Thoracic aorta (tissue), 2 donors: ENCODE measurements at regions not wholly inside any gene's neighbourhood (a gene's known extent, or its start where the extent isn't known, plus 50 kb on each side); places are given as distances from the start of the nearest gene placed in this dataset.
"Not testable (repeated sequence)": the region's sequence is repeated elsewhere in the genome, so short reads cannot be mapped to it uniquely, and the experiment has no call there.

Source experiments
- ATAC-seq: fragments of 150-250 bp; one replicate; pipeline ENCODE4 v1.8.0; 2017; ENCODE audit warnings: low read depth; ENCODE audit not compliant: insufficient number of reproducible peaks, low FRiP score
- DNase-seq: peaks from one replicate; pipeline ENCODE4 v3.0.0-alpha.2; 2020; ENCODE audit warnings: low spot score
- H3K27ac ChIP-seq, 2 donors: fragments of 200-600 bp; sonication (generic); 1 replicate in 1 of 2; 2 replicates in 1 of 2; pipeline ENCODE4 v1.5.1; 2016; ENCODE audit warnings: mild to moderate bottlenecking in 2 of 2, moderate library complexity in 2 of 2
- H3K27me3 ChIP-seq: fragments of 200-600 bp; sonication (generic); replicated peaks from 2 replicates; pipeline ENCODE4 v1.6.0; 2016; ENCODE audit warnings: mild to moderate bottlenecking; ENCODE audit not compliant: insufficient read depth
- H3K36me3 ChIP-seq: fragments of 200-600 bp; sonication (generic); one replicate; pipeline ENCODE4 v1.5.1; 2016
- H3K4me1 ChIP-seq, 2 donors: fragments of 200-600 bp; sonication (generic); 1 replicate in 1 of 2; 2 replicates in 1 of 2; pipeline versions ENCODE4 v1.5.1 to v1.6.0; 2016; ENCODE audit warnings: low read depth in 2 of 2, mild to moderate bottlenecking in 1 of 2; ENCODE audit not compliant: control insufficient read depth in 1 of 2
- H3K4me3 ChIP-seq: fragments of 200-600 bp; sonication (generic); 2 replicates; pipeline ENCODE4 v1.5.1; 2016; ENCODE audit warnings: mild to moderate bottlenecking
- H3K9me3 ChIP-seq: fragments of 200-600 bp; sonication (generic); 2 replicates; pipeline ENCODE4 v1.5.1; 2016
- CTCF ChIP-seq: fragments of 200-600 bp; sonication (generic); IDR thresholded peaks from one replicate; pipeline ENCODE4 v1.5.1; 2019; ENCODE audit warnings: antibody characterized with exemption

GRCh38 chr20:29079769-29080690, 2177.4 kb upstream of the DEFB115 start:
- no peaks in the 10 kb centered on the region for H3K27me3 ChIP-seq
- no peak for DNase-seq
- no peaks in the 10 kb centered on the region for H3K36me3 ChIP-seq
- no peaks in the 10 kb centered on the region for H3K9me3 ChIP-seq
- H3K4me3 ChIP-seq = peak overlapping the region; percentile 35
- no peak for TF ChIP-seq CTCF
- H3K4me1 ChIP-seq = no peaks in the 10 kb centered on the region
- H3K27ac ChIP-seq = peak overlapping the region in 1 of 2 donors; percentile 38
- no peak for ATAC-seq

- not testable (repeated sequence) for H3K4me1 ChIP-seq, H3K27me3 ChIP-seq, H3K9me3 ChIP-seq, H3K27ac ChIP-seq, ATAC-seq, H3K4me3 ChIP-seq, DNase-seq, H3K36me3 ChIP-seq
Observed at GRCh38 chr20:29081712-29082111, 2175.8 kb upstream of the DEFB115 start.

DNA sequence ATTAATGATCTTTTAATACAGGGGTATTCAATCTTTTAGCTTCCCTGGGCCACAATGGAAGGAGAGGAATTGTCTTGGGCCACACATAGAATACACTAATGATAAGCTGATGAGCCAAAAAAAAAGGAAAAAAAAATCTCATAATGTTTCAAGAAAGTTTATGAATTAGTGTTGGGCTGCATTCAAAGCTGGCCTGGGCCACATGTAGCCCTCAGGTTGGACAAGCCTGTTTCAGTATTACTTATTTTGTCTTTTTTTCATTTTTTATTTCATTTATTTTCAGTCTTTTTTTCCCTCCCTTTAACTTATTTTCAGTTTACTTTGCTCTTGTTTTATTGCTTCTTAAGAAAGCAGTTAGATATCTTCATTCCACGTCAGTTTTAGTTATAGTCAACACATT, 2171.8 kb upstream of the DEFB115 start:
- Histone ChIP-seq H3K9me3 (no peaks in the 10 kb centered on the region), H3K4me1 (no peaks in the 10 kb centered on the region), H3K4me3 (no peak overlapping the region), H3K36me3 (no peaks in the 10 kb centered on the region), H3K27ac (no peak overlapping the region), H3K27me3 (no peaks in the 10 kb centered on the region)
- no peak for TF ChIP-seq CTCF
- ATAC-seq (no peak), DNase-seq (no peak)

DNA sequence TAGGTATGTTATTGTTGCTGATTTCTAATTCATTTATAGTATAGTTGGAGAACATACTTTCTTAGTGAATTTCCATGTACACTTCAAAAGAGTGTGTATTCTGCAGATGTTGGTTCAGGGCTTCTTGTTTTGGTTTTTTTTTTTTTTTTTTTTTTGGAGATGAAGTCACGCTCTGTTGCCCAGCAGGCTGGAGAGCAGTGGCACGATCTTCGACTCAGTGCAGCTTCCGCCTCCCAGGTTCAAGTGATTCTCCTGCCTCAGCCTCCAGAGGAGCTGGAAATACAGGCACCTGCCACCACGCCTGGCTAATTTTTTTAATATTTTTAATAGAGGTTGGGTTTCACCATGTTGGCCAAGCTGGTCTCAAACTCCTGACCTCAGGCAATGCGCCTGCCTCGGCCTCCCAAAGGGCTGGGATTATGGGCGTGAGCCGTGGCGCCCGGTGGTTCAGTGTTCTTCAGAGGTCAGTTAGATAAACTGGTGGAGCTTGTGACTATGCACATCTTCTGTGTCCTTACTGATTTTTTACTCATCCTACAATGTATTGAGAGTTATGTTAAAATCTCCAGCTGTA, 2171.2 kb upstream of the DEFB115 start:
- not testable (repeated sequence) for H3K27me3 ChIP-seq, H3K4me3 ChIP-seq, ATAC-seq, H3K4me1 ChIP-seq, DNase-seq, H3K9me3 ChIP-seq, H3K36me3 ChIP-seq, H3K27ac ChIP-seq

DNA sequence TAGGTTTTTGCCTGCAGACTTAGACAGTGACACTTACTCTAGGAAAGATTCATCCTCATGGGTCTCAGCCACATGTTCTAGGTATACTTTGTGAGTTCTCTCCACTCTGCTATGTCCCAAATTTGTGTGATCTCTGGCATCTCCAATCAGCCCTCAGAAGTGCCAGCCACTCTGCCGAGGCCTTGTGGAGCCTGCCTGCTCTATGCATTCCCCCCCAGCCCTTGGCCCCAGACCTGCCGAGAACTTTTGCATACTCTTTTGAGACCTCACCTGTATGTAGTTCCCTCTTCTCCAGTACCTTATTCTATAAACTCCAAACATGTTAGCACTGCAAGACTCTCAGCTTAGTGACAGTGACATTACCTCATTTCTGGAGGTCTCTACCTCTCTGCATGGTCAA, 2170.5 kb upstream of the DEFB115 start:
- Histone ChIP-seq H3K9me3 (no peaks in the 10 kb centered on the region), H3K4me1 (no peaks in the 10 kb centered on the region), H3K36me3 (no peaks in the 10 kb centered on the region), H3K4me3 (no peak overlapping the region), H3K27ac (no peak overlapping the region), H3K27me3 (no peaks in the 10 kb centered on the region)
- ATAC-seq = no peak
- no peak for TF ChIP-seq CTCF
- DNase-seq = no peak

DNA sequence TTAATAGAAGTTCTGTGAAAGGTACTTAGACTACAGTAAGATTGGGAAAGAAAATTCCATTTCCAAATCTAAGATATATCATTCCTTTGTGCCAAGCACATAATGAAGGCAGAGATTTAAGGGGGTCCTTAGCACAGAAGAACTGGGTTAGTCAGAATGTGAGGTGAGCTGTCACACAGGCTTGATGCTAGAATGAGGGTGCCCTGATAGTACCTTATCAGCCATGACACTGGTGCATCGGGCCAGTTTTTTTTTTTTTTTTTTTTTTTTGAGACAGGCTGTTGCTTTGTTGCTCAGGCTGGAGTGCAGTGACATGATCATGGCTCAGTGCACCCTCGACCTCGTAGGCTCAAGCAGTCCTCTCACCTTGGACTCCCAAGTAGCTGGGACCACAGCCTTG, 2169.6 kb upstream of the DEFB115 start:
- ATAC-seq, H3K4me1 ChIP-seq, H3K36me3 ChIP-seq, H3K9me3 ChIP-seq, DNase-seq, H3K27ac ChIP-seq, H3K27me3 ChIP-seq, H3K4me3 ChIP-seq: not testable (repeated sequence)

DNA sequence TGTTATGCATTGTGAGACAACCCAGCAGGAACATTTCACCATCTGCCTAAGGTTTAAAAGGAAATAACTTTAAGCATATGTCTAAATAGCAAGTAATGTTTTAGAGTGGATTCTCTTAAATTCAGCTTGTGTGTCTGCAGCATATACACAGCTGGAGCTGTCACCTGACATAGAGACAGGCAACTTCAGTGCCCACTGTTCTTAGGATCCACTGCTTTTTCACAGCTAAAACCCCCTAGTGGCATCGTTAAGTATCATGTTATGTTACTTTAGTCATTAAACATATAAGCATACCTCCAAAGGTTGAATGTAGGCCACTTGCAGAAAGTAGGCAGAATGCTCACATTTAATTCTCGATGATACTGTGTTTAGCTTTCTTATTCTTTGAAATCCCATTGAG, 2169.0 kb upstream of the DEFB115 start:
- not testable (repeated sequence) for ATAC-seq, H3K27me3 ChIP-seq, H3K9me3 ChIP-seq, H3K4me3 ChIP-seq, H3K27ac ChIP-seq, H3K36me3 ChIP-seq, DNase-seq, H3K4me1 ChIP-seq

- ATAC-seq, H3K27me3 ChIP-seq, H3K9me3 ChIP-seq, H3K4me1 ChIP-seq, H3K27ac ChIP-seq, H3K4me3 ChIP-seq, DNase-seq, H3K36me3 ChIP-seq: not testable (repeated sequence)
Observed at GRCh38 chr20:29089409-29089808, 2168.1 kb upstream of the DEFB115 start.

DNA sequence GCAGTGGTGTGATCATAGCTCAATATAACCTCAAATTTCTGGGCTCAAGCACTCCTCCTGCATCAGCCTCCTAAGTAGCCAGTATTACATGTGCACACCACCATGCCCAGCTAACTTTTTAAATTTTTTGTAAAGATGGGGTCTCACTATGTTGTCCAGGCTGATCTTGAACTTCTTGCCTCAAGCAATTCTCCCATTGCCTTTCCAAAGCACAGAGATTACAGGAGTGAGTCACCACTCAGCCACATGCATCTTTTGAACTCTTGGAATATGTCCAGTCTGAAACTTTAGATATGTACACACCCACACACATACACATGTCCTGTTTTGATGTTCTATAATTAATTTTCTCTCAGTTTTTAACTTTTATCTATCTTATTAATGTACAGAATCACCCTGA, 2163.5 kb upstream of the DEFB115 start:
- DNase-seq, ATAC-seq, H3K27me3 ChIP-seq: not testable (repeated sequence)

GRCh38 chr20:29096695-29097094, 2160.8 kb upstream of the DEFB115 start:
- not testable (repeated sequence) for H3K4me3 ChIP-seq, ATAC-seq, H3K4me1 ChIP-seq, H3K27me3 ChIP-seq, H3K36me3 ChIP-seq, DNase-seq, H3K27ac ChIP-seq, H3K9me3 ChIP-seq

More for the DNA sequence above, 2163.5 kb upstream of the DEFB115 start:
- H3K4me1 ChIP-seq, H3K9me3 ChIP-seq, H3K27ac ChIP-seq, H3K36me3 ChIP-seq, H3K4me3 ChIP-seq: not testable (repeated sequence)
